GM19043 (cell line): ENCODE measurements at regions not wholly inside any gene's neighbourhood (a gene's known extent, or its start where the extent isn't known, plus 50 kb on each side); places are given as distances from the start of the nearest gene placed in this dataset.

Source experiments
- ATAC-seq: cut with Tn5 transposase; IDR thresholded peaks from one replicate; pipeline ENCODE4 v1.9.1; 2021; ENCODE audit warnings: low read depth; ENCODE audit not compliant: unreplicated experiment

DNA sequence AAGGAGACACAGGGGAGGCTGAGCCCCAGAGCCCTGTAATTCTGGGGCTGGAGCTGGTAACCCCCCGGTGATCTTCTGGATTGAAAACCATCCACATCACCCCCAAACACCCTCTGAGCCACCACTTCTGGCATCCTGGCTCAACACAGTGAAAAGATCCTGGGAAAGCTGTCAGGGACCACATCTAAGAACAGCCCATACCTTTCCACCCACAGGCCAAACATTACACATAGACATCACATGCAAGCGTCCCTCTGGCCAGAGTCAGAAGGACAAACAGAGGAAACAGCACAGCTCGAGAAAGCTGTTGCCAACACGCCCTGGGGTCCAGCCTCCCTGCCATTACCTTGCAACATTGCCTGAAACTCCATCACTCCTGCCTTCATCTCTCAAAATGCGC is 469.5 kb downstream of the SOX6 start:
- no peak for ATAC-seq

DNA sequence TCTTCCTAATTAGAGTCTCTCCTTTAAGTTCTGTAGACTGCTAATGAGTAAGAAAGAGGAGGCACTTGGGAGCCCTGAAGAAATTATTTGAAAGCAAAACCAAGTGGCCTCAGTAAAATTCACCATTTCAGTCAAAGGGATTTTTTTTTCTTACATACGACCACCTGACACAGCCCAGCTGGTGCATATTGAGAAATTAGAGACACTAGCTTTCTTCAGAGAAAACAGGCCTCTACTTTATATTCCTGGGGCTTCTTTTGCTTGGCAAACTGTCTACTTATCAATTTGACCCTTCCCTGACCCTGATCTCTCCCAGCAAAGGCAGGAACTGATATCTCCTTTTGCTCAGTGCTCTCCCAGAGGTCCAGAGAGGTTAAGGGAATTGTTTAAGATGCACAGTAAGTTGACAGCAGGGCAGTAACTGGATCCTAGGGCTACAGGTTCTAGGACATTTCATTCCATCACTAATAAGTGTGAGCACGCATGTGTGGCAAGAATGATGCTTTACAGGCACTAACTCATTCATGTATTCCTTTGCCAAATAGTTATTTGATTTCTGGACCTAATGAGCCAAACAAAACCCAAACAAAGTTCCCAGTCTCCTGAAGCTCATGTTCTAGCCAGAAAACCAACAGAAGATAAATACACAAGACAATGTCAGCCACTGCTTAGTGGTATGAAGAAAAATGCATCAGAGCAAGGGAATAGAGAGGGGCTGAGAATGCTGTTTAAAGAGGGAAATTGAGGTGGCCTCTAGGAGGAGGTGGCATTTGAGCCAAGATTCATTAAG is 467.6 kb downstream of the SOX6 start:
- no peak for ATAC-seq

DNA sequence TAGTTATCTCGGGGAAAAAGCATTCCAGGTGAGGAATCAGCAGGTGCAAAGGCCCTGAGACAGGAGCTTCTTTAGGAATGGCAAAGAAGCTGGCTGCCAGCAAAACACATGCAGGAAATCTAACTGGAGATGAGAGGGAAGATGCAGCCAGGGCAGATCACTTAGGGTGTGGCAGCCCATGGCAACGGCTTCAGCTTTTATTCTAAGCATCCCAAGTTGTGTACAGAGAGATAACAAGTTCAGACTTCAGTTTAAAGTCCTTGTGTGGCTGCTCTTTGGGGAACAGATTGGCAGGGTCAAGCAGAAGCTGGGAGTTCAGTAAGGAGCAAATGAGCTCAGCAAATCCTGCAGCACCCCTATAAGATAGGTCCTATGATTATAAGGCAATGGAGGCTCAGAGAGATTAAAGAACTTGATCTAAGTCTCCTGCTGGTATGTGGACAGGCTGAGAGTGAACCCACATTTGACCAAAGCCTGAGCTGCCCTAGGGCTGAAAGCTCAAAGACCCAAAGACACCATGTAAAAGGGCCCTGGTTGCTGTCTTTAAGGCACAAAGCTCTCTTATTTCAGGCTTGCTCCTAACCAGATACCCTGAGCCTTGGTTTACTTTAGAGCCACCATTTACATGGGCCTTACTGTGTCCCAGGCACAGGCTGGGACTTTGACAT is 466.8 kb downstream of the SOX6 start:
- no peak for ATAC-seq

DNA sequence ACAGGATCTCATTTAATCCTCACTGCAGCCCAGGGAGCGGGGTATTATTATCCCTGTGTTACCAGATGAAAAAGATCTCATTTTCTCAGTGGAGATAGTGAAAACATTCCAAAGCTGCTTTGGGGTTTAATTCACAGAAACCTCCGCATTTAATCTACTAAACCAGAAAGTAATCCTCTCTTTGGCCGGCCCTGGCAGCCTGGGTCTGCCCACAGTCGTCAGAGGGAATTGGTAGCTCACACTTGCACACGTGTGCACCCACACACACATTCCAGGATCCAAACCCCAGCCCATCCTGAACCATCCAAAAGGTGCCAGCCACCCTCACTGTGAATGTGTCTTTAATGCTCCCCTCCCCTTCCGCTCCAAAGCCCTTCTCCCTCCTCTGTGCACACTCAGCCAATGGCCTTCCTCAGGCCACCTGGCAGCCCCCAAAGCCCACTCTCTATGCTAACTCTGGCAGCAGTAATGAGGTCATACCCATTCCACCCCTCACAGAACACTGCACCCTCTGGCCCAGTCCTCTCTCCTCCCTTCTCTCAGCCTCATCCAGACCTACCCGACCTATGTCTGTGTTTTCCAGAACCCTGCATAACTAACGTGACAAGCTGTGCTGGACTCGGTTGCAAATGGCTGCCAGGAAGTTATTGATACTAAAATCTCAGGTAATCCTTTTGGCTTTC is 466.2 kb downstream of the SOX6 start:
- no peak for ATAC-seq

DNA sequence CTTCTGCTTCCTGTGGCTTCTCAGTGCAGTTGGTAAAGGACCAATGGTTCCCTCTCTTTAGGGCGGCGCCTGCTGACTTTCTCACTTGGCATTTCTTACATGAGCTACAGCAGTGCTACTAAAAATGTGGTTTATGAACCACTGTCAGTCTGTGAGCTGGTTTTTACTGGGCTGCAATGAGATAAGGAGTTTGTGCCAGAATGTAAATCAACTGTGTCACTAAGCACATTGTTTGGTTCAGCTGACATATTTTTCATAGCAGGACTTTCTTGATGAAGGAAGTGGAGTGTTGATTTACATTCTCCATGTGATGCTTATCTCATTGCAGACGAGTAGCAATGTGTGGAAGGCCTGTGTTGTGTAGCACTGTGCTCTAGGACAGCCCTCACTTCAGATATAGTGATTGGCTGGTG is 463.3 kb downstream of the SOX6 start:
- ATAC-seq = no peak

DNA sequence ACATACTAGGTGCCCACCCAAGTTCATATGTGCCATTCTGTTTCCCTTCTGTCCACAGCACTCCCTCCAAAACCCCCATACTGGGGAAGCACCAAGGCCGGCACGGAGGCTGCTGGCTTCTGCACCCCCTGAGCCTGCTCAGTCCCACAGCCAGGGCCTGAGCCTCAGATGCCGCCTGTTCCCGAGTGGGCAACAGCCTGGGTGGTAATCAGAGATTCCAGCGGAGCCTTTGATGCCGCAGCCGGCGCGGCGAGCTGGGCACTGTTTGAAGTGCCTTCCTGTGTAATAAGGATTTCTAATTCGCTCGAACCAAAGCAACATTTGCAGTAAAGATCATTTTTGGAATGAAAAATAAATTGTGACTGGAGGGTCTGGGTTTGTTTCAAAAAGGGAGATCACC is 460.3 kb downstream of the SOX6 start:
- no peak for ATAC-seq

DNA sequence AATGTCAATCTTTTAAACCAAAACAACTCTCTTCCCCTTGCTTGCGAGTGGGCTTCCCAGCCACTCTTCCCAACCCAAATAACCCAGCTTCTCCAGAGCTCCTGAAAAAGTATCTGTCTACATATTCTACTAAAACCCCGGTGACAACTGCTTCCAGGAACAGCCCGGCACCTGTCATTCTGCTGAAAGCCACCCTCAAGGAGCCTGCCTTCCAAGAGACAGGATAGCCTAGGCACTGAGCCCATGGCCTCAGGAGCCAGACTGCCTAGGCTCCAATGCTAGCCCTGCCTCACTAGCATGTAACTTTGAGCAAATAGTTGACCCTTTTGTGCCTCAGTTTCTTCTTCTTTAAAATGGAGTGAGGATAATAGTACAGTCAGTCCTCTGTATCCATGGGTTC is 459.8 kb downstream of the SOX6 start:
- ATAC-seq = no peak

DNA sequence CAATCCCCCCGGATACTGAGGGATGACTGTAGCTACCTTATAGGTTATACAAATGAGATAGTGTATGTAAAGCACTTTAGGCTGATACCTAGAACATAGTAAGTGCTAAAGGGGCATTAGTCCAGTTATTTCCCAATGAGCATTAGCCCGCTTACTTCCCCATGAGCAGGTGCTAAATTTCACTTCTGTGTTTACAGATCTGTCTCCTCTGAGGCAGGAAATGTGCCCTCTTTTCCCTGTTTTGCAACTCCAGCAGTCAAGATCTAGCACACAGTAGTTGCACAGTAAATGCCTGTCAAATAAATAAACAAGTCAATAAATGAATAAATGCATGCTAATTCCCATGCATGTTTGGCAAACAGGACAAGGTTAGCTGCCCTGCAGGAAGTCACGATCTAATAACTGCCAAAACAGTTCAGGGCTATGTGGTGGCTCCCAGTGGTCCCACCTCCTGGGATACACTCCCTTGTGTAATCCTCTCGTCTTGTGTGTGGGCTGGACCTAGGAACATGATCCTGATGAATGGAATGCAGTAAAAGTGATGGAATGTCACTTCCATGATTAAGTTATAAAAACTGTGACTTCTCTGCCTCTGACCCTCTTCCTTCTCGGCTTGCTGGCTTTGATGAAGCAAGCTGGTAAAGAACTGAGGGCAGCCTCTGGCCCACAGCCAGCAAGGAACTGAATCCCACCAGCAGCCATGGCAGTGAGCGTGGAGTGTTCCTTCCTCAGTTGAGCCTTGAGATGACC is 459.0 kb downstream of the SOX6 start:
- no peak for ATAC-seq

DNA sequence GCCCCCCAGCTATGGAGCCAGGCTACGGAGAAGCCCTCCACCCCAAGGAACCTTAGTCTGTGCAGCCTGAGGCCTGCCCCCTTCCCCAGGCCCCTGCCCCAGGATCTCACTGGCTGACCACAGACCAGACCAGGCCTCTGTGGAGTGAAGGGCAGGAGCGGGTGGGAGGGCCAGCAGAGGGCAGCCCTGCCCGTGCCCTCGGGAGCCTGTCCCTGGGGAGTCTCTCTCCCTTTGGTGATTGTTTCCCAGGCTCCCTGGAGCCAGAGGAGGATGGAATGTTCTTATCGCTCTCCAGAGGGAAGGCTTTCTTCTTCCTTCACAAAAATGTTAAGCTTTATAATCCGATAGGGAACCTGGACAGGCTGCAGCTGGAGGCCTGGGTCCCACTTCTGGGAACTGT is 455.3 kb downstream of the SOX6 start:
- no peak for ATAC-seq

DNA sequence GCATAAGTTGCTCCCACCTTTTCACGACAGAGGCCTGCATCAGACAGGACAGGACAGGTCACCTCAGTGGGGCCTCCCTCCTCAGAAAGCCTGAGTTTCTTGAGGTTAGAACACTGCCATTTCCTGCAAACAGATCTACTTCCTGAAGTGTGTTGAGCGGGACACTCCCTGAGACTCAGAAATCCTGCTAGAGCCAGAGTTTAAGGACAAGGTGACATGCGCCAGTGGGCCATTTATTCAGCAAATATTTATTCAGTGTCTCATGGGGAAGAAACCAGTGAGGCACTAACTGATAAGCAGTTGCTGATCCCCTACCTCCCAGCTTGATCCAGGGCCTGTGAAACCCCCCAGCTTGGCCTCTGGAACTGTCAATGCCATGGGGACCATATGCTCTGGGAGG is 454.6 kb downstream of the SOX6 start:
- no peak for ATAC-seq

DNA sequence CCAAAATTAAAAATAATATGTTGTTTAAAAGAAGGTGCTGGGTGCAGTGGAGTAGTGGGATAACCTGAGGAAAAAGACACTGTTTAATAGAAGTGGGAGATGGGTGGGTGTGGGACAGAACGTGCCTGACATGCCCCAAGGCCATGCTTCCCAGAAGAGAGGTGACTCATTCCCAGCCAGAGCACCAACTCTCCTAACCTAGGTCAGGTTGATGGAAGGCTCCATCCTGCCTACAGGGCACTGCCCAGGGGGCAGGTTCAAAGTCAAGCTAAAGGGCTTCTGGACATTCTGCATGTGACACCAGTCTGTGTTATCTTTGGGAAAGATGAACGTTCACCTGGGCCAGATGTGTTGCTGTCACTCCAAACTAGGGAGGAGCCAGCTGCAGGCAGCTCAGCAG is 453.1 kb downstream of the SOX6 start:
- no peak for ATAC-seq

DNA sequence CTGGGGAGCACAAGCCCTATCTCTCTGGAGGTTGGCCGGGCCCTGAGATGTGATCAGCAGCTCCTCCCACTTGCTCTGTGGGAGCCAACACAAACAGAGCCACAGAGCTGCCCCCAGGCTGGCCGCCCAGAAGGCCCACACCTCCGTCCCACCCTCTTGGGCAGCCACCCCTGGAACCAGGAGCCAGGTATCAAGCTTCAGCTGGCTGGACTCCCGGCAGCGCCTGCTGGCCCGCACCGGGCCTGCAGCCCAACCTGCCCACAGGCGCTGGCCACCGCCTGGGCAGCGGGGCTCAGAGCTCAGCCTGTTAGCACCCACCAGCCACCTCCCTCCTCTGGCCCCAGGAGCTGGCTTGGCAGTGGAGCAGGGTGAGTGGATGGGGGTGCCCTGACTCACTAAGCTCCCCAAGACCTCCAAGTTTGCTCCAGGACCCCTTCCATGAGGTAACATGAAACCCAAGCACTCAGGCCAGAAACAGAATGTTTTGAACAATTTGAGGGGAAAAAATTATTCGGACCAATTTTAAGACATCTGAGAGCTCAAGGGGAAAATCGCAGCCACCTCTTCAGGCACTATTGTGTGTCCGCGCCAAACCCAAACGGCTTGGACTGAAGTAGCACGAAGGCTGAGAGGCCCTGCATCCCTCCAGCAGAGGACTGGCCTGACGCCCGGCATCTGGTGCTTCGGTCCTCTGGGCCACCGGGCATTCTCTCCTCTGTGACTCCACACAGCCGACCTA is 450.8 kb downstream of the SOX6 start:
- ATAC-seq = no peak

DNA sequence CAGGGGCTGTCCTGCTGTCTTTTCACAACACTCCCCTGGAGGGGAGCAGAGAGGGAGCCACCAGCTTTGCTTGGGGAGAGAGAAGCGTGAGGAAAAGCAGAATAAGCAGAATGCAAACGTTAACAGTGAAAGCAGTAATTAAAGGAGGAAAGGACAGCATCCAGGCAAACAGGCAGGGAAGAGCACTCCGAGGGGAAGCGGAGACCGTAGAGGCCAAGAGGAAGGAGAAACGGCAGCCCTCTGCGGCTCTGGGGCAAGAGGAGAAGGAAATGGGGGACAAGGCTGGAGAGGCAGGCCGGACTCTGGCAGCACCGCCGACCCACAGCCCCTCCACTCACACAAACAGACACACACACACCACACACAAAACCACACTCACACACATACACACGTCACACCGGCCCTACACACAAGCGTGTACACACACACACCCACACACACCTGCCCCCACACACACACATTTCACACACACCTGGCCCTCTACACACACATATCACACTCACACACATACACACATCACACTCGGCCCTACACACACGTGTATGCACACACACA is 449.8 kb downstream of the SOX6 start:
- no peak for ATAC-seq

DNA sequence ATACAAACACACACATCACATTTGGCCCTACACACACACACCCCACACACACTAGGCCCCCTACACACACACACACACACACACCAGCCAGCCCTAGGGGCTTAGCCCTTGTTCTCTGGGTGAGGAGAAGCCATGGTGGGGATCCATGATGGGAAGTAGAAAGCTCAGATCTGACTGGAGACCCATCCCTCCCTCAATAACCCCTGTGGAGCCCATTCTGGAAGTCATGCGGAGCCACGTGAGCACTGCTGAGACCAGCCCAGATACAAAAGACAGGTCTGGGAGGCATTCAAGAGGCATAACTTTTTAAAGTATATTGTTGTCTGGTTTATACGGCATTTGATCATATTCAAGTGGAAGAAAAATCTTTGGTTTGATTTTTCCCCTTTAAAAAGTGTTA is 448.5 kb downstream of the SOX6 start:
- ATAC-seq = no peak

DNA sequence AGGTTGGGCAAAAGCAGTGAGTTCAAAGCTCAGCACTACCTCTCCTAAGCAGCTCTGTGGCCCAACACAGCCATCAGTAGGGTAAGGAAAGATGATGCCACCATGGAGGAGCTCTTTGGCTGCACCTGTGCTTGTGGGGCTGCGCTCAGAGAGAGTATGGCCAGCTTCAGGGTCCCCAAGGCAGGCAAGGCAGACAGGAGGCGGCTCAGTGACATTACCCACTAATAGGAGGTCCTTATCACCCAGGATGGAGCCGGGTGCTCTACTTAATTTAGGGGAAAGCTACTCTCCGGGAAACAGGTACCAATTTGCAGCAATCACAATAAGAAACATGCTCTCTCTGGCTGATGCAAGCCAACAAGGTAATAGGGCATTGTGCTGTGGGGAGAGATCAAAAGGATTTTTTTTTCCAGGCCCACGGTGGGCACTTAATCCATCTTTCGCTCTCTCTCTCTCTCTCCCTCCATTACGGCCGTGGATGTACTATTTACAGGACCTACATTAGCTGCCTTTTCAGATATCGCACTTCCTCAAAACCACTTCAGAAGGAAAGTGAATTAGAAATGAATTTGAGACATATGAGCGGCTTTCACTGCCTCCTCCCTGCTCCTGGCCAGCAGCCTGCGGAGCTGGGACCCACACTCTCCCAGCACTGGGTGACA is 446.3 kb downstream of the SOX6 start:
- ATAC-seq = no peak

DNA sequence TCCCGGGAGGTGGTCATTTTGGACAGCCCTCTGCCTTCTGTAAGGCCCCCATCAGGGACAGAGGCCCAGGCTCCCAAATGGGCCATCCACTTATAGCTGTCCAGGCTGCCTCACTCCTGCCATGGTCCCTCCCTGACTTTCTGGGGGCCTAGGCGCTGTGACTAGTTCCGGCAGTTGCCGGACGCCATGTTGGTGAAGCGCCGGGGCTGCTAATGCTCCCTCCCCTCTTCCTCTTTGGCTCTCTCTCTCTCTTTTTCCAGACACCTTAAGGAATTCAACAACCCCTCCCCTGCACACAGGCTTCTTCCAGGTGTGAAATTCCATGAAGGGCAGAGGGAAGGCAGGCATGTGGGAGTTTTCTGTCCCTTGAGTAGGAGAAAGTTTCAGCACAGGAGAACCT is 445.6 kb downstream of the SOX6 start:
- no peak for ATAC-seq

DNA sequence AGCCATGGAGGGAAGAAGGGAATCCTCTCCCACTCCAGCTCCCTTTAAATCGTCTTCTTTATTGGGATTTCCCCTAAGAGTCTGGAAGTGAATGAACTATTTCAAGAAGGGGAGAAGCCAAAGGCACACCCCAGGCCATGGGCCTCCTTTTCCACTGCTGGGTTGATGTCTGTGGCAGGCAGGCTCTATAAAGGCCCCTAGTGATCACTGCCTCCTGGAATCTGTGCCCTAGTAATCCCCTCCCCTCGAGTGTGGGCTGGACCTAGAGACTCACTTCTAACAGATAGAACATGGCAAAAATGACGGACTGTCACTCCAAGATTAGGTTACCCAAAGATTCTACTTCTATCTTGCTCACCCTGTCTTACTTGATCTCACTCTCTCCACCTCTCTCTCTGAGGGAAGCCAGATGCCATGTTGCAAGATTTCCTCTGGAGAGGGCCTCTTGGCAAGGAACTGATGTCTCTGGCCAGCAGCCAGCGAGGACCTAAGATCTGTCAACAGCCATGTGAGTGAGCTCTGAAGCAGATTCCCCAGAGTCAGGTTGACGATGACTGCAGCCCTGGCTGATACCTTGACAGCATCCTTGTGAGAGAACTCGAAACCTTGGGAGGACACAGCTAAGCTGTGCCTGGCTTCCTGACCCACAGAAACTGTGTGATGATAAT is 444.8 kb downstream of the SOX6 start:
- no peak for ATAC-seq

DNA sequence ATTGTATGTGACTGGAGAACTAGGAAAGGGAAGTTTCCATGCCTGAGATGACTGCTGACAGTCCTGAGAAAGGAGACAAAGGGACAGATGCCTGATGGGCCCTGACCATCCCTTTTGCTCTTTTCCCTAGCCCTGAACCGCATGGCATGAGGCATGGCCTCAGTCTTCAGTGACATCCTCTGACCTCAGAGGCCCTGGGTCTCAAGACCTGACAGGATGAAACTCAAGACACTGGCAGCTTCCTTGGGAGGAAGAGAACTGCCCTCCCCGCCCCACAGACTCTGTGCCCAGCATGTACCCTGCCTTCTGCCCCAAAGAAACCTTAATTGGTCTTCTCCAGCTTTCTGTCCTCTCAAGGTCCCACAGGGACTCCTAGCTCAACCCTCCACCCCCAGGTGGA is 444.1 kb downstream of the SOX6 start:
- no peak for ATAC-seq

DNA sequence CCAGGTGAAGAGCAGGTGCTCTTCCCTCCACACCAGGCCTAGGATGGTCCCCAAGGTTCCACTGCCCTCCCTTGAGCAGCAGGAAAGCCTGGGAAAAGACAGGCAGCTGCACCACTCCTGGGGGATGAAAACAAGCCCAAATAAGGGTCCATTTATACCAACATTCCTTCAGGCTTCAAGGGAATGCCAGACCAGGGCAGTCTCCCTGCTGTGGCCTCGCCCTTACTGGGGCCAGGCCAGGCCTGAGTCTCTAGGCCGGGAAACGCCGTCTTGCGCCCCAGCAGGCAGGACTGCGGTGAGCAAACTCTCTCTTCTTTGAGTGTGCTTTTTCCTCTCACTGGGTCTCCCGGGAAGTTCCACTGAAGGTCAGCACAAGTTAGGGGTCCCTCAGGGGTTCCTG is 443.5 kb downstream of the SOX6 start:
- ATAC-seq = no peak
